H1 (cell line): ENCODE measurements at regions not wholly inside any gene's neighbourhood (a gene's known extent, or its start where the extent isn't known, plus 50 kb on each side); places are given as distances from the start of the nearest gene placed in this dataset.

Experiments
- CTCF ChIA-PET: fragments of 300-600 bp; sonication (Branson Sonifier 250); formaldehyde crosslinking; loops from one replicate; lab custom pipeline; 2021; ENCODE audit not compliant: partially characterized antibody; lab: Charles Lee
- POLR2A ChIA-PET: fragments of 300-600 bp; sonication (Branson Sonifier 250); formaldehyde crosslinking; loops from one replicate; lab custom pipeline; 2021; ENCODE audit warnings: inconsistent platforms; ENCODE audit not compliant: partially characterized antibody; lab: Charles Lee
- DNase-seq, 2 experiments: peaks; one replicate each; pipeline versions ENCODE4 v3.0.0 to v3.0.0-alpha.2; 2010 to 2022; ENCODE audit warnings: low spot score in 2 of 2, low read depth in 1 of 2, mixed read lengths in 1 of 2
- FAIRE-seq: peaks from 2 replicates; lab custom pipeline; 2011; peaks lifted over from hg19 to GRCh38; lab: Jason Lieb, UNC
- H2AFZ ChIP-seq: 2 replicates; pipeline ENCODE4 v1.8.1; 2012; ENCODE audit warnings: low read length, inconsistent platforms
- H2AK5ac ChIP-seq: 2 replicates; pipeline ENCODE4 v1.6.1; 2013; ENCODE audit warnings: low read depth, low read length
- H2BK120ac ChIP-seq: replicated peaks from 2 replicates; pipeline ENCODE3; 2013; ENCODE audit warnings: low read depth, low read length, inconsistent platforms
- H2BK12ac ChIP-seq: 2 replicates; pipeline ENCODE4 v1.6.1; 2013; ENCODE audit warnings: low read depth, low read length
- H2BK15ac ChIP-seq: 2 replicates; pipeline ENCODE4 v1.6.1; 2013; ENCODE audit warnings: low read length
- H2BK20ac ChIP-seq: 2 replicates; pipeline ENCODE4 v1.6.1; 2013; ENCODE audit warnings: low read length
- H2BK5ac ChIP-seq: 2 replicates; pipeline ENCODE4 v1.6.1; 2013; ENCODE audit warnings: low read depth, low read length
- H3K14ac ChIP-seq: 2 replicates; pipeline ENCODE4 v1.6.1; 2013; ENCODE audit warnings: inconsistent platforms; ENCODE audit not compliant: insufficient read length
- H3K18ac ChIP-seq: 2 replicates; pipeline ENCODE4 v1.6.1; 2013; ENCODE audit warnings: low read length; ENCODE audit errors: extremely low read depth
- H3K23ac ChIP-seq: 2 replicates; pipeline ENCODE4 v1.6.1; 2013; ENCODE audit warnings: inconsistent platforms; ENCODE audit not compliant: insufficient read length
- H3K23me2 ChIP-seq: 2 replicates; pipeline ENCODE4 v1.6.1; 2013; ENCODE audit warnings: low read depth, low read length
- H3K27ac ChIP-seq: 2 replicates; pipeline ENCODE4 v1.6.1; 2011; ENCODE audit warnings: low read depth, low read length, inconsistent platforms
- H3K27me3 ChIP-seq, 4 experiments: replicated peaks in 1 of 4; 1 replicate in 1 of 4; 2 replicates in 3 of 4; pipeline versions ENCODE4 v1.6.1 to v1.8.1; 2011 to 2013; ENCODE audit warnings: low read length in 3 of 4, mild to moderate bottlenecking in 3 of 4, inconsistent platforms in 2 of 4, mixed read lengths in 2 of 4, moderate library complexity in 1 of 4; ENCODE audit not compliant: control insufficient read depth in 3 of 4, insufficient read depth in 3 of 4; ENCODE audit errors: extremely low read depth in 1 of 4
- H3K36me3 ChIP-seq, 4 experiments: 2 replicates each; pipeline versions ENCODE4 v1.6.1 to v1.8.1; 2011 to 2013; ENCODE audit warnings: mild to moderate bottlenecking in 4 of 4, low read length in 3 of 4, moderate library complexity in 2 of 4, control low read depth in 1 of 4, inconsistent platforms in 1 of 4; ENCODE audit not compliant: insufficient read depth in 4 of 4, control insufficient read depth in 2 of 4
- H3K4ac ChIP-seq: replicated peaks from 2 replicates; pipeline ENCODE3; 2013; ENCODE audit warnings: low read length, low read depth, mixed read lengths, inconsistent platforms; ENCODE audit not compliant: insufficient read length
- H3K4me1 ChIP-seq, 4 experiments: replicated peaks in 1 of 4; 1 replicate in 1 of 4; 2 replicates in 3 of 4; pipeline versions ENCODE4 v1.6.1 to v1.8.1; 2011 to 2013; ENCODE audit warnings: low read length in 3 of 4, inconsistent platforms in 2 of 4, mixed read lengths in 1 of 4; ENCODE audit not compliant: insufficient read depth in 4 of 4, control insufficient read depth in 3 of 4
- H3K4me2 ChIP-seq, 2 experiments: 2 replicates each; pipeline versions ENCODE4 v1.6.1 to v1.8.1; 2011 to 2013; ENCODE audit warnings: low read depth in 2 of 2, low read length in 2 of 2, control low read depth in 1 of 2, inconsistent platforms in 1 of 2, mild to moderate bottlenecking in 1 of 2; ENCODE audit not compliant: insufficient read depth in 1 of 2
- H3K4me3 ChIP-seq, 4 experiments: fragments of 200-600, 300-600 bp in 1 of 4; sonication (generic), shearing (Covaris generic), sonication (Bioruptor Twin) in 1 of 4; 2 replicates each; pipeline versions ENCODE4 v1.5.1 to v1.8.1; 2011 to 2016; ENCODE audit warnings: low read length in 4 of 4, low read depth in 3 of 4, control low read depth in 2 of 4, inconsistent platforms in 2 of 4, mild to moderate bottlenecking in 2 of 4, mixed read lengths in 1 of 4, moderate library complexity in 1 of 4; ENCODE audit not compliant: insufficient read depth in 2 of 4; ENCODE audit errors: extremely low read depth in 1 of 4
- H3K56ac ChIP-seq: replicated peaks from 2 replicates; pipeline ENCODE3; 2013; ENCODE audit warnings: low read depth, mild to moderate bottlenecking, mixed read lengths, low read length, inconsistent platforms; ENCODE audit not compliant: insufficient read length
- H3K79me1 ChIP-seq: 2 replicates; pipeline ENCODE4 v1.6.1; 2013; ENCODE audit warnings: low read depth, low read length, control low read depth
- H3K79me2 ChIP-seq, 2 experiments: 2 replicates each; pipeline versions ENCODE4 v1.6.1 to v1.8.1; 2012 to 2013; ENCODE audit warnings: low read length in 2 of 2, mild to moderate bottlenecking in 2 of 2, inconsistent platforms in 1 of 2; ENCODE audit not compliant: insufficient read depth in 2 of 2, control insufficient read depth in 1 of 2
- H3K9ac ChIP-seq, 4 experiments: replicated peaks in 1 of 4; 1 replicate in 1 of 4; 2 replicates in 3 of 4; pipeline versions ENCODE4 v1.6.1 to v1.8.1; 2011 to 2013; ENCODE audit warnings: low read depth in 3 of 4, low read length in 3 of 4, control low read depth in 2 of 4, mild to moderate bottlenecking in 2 of 4, moderate library complexity in 2 of 4, inconsistent platforms in 1 of 4; ENCODE audit errors: extremely low read depth in 1 of 4
- H3K9me3 ChIP-seq, 2 experiments: 2 replicates each; pipeline versions ENCODE4 v1.6.1 to v1.8.1; 2012 to 2013; ENCODE audit warnings: mild to moderate bottlenecking in 2 of 2, moderate library complexity in 2 of 2, control low read depth in 1 of 2, inconsistent platforms in 1 of 2, low read depth in 1 of 2, low read length in 1 of 2, mixed read lengths in 1 of 2; ENCODE audit not compliant: insufficient read depth in 2 of 2
- H4K20me1 ChIP-seq, 2 experiments: replicated peaks in 1 of 2; 2 replicates each; pipeline versions ENCODE3 to v1.8.1; 2011 to 2013; ENCODE audit warnings: inconsistent platforms in 2 of 2, low read length in 2 of 2, mild to moderate bottlenecking in 1 of 2; ENCODE audit not compliant: insufficient read depth in 2 of 2, control insufficient read depth in 1 of 2
- H4K5ac ChIP-seq: 2 replicates; pipeline ENCODE4 v1.6.1; 2013; ENCODE audit warnings: low read length, low read depth, mixed read lengths, inconsistent platforms; ENCODE audit not compliant: insufficient read length
- H4K8ac ChIP-seq: 2 replicates; pipeline ENCODE4 v1.8.0; 2013; ENCODE audit warnings: mild to moderate bottlenecking, moderate library complexity, low read length, inconsistent platforms; ENCODE audit not compliant: insufficient read depth; ENCODE audit errors: extremely low read depth
- H4K91ac ChIP-seq: replicated peaks from 2 replicates; pipeline ENCODE3; 2013; ENCODE audit warnings: low read length, mixed read lengths, inconsistent platforms; ENCODE audit not compliant: insufficient read length
- CBX5 ChIP-seq: fragments of 300-800, 300-1000 bp; sonication (generic); IDR thresholded peaks from 2 replicates; pipeline ENCODE4 v1.7.1; 2016; ENCODE audit warnings: antibody characterized with exemption, low read length, low read depth
- EGR1 ChIP-seq: IDR thresholded peaks from 2 replicates; pipeline ENCODE4 v1.6.1; 2011; ENCODE audit warnings: low read depth, low read length, borderline replicate concordance
- GABPA ChIP-seq: IDR thresholded peaks from 2 replicates; pipeline ENCODE4 v1.6.1; 2011; ENCODE audit warnings: mild to moderate bottlenecking, low read length, moderate library complexity, borderline replicate concordance; ENCODE audit not compliant: insufficient read depth
- JUN ChIP-seq: IDR thresholded peaks from 2 replicates; pipeline ENCODE4 v1.6.1; 2011; ENCODE audit warnings: low read depth, mild to moderate bottlenecking, improper control_type of control experiment, low read length
- SP2 ChIP-seq: IDR thresholded peaks from 2 replicates; pipeline ENCODE4 v1.6.1; 2012; ENCODE audit warnings: mild to moderate bottlenecking, low read length, inconsistent platforms
- TEAD4 ChIP-seq: IDR thresholded peaks from 2 replicates; pipeline ENCODE4 v1.6.1; 2012; ENCODE audit warnings: low read depth, low read length, inconsistent platforms, mixed read lengths
- YY1 ChIP-seq: IDR thresholded peaks from 2 replicates; pipeline ENCODE4 v1.6.1; 2011; ENCODE audit warnings: low read depth, mild to moderate bottlenecking, low read length
- WGBS, 2 experiments: shearing (Covaris generic) in 1 of 2; methylation state at CpG; one replicate each; pipeline versions ENCODE4 v1.1.6 to v1.1.7; 2013 to 2015; ENCODE audit warnings: low lambda C conversion rate in 2 of 2, mixed read lengths in 2 of 2, inconsistent platforms in 1 of 2, low coverage in 1 of 2, missing lambda C conversion rate in 1 of 2; ENCODE audit not compliant: insufficient replicate concordance in 2 of 2, insufficient coverage in 1 of 2, insufficient read length in 1 of 2; ENCODE audit errors: extremely low coverage in 1 of 2, missing lambda C conversion rate in 1 of 2; 5-methylcytosine and 5-hydroxymethylcytosine counted together

GRCh38 chr13:86906127-86906874, 764.9 kb upstream of the SLITRK5 start:
- FAIRE-seq, result no peak
- H3K27me3 ChIP-seq, result peaks cover 0 to 1% (median 0%) of the 10 kb centered on the region in 4 experiments; a peak in 1 of 7 replicates
- whole genome bisulfite sequencing, 2 experiments, result 85% methylated on average over 7 of the region's 7 CpGs; no CpG with 5 or more reads in 1 of the 2 experiments
- H3K27ac ChIP-seq, result no peak overlapping the region
- no peaks in the 10 kb centered on the region for H4K20me1 ChIP-seq
- no peak overlapping the region for H2BK5ac ChIP-seq
- H4K91ac ChIP-seq, result no peak overlapping the region
- no peak overlapping the region for H3K4me2 ChIP-seq
- no peak overlapping the region for H2BK20ac ChIP-seq
- no peak overlapping the region for H2BK12ac ChIP-seq
- H3K56ac ChIP-seq, result no peak overlapping the region
- no peak overlapping the region for H4K5ac ChIP-seq
- H3K79me1 ChIP-seq, result no peaks in the 10 kb centered on the region
- no peak overlapping the region for H3K14ac ChIP-seq
- H4K8ac ChIP-seq, result no peak overlapping the region
- no peak overlapping the region for H2AK5ac ChIP-seq
- no peaks in the 10 kb centered on the region for H3K36me3 ChIP-seq
- ChIA-PET POLR2A (no interaction called here), CTCF (interaction anchor here (1.2 to 1.3 kb wide), 2 partner anchors 21 to 91 kb away, joined by 3 to 4 read pairs; no protein-coding TSS in a partner anchor)
- H3K9me3 ChIP-seq, result no peaks in the 10 kb centered on the region
- H2BK120ac ChIP-seq, result no peak overlapping the region
- H3K4me3 ChIP-seq, result no peak overlapping the region
- peaks cover 0 to 5% (median 1%) of the 10 kb centered on the region in 4 experiments; a peak in 2 of 7 replicates for H3K4me1 ChIP-seq
- no peaks in the 10 kb centered on the region for H3K79me2 ChIP-seq
- H2AFZ ChIP-seq, result no peak overlapping the region
- H3K18ac ChIP-seq, result no peak overlapping the region
- H3K23me2 ChIP-seq, result no peaks in the 10 kb centered on the region
- no peak overlapping the region for H3K23ac ChIP-seq
- no peak for DNase-seq
- H2BK15ac ChIP-seq, result no peak overlapping the region
- no peak overlapping the region for H3K4ac ChIP-seq
- H3K9ac ChIP-seq, result no peak overlapping the region
- TF ChIP-seq SP2 (no peak), JUN (no peak), YY1 (no peak), EGR1 (no peak), CBX5 (no peak), TEAD4 (no peak), GABPA (no peak)
